IPS-NIHi7 (cell line): ENCODE measurements at regions not wholly inside any gene's neighbourhood (a gene's known extent, or its start where the extent isn't known, plus 50 kb on each side); places are given as distances from the start of the nearest gene placed in this dataset.

Experiments
- DNase-seq: peaks from one replicate; pipeline ENCODE4 v3.0.0; 2012; ENCODE audit warnings: mixed read lengths; ENCODE audit errors: extremely low spot score

- DNase-seq, result no peak
These were observed 52.9 kb upstream of the RNU6-1 start for GRCh38 chr15:67892559-67893377.

- no peak for DNase-seq
These were observed 55.4 kb upstream of the RNU6-1 start for GRCh38 chr15:67895237-67895636.

- no peak for DNase-seq
These were observed 57.9 kb upstream of the RNU6-1 start for GRCh38 chr15:67897646-67898339.

- no peak for DNase-seq
These were observed 59.9 kb upstream of the RNU6-1 start for GRCh38 chr15:67899596-67900283.

GRCh38 chr15:67900621-67901147 is 60.8 kb upstream of the RNU6-1 start:
- no peak for DNase-seq

- no peak for DNase-seq
These were observed 62.1 kb upstream of the RNU6-1 start for GRCh38 chr15:67901922-67902321.

- DNase-seq, result no peak
These were observed 62.7 kb upstream of the RNU6-1 start for GRCh38 chr15:67902579-67903009.

GRCh38 chr15:67903708-67904107 is 63.9 kb upstream of the RNU6-1 start:
- DNase-seq, result no peak

- no peak for DNase-seq
These were observed 65.8 kb upstream of the RNU6-1 start for GRCh38 chr15:67905628-67906027.

GRCh38 chr15:67906382-67906781 is 66.5 kb upstream of the RNU6-1 start:
- no peak for DNase-seq

GRCh38 chr15:67907184-67907723 is 67.4 kb upstream of the RNU6-1 start:
- DNase-seq, result no peak

GRCh38 chr15:67908756-67909155 is 68.9 kb upstream of the RNU6-1 start:
- no peak for DNase-seq

- no peak for DNase-seq
These were observed 71.9 kb upstream of the RNU6-1 start for GRCh38 chr15:67911727-67912126.

- DNase-seq, result no peak
These were observed 74.2 kb upstream of the RNU6-1 start for GRCh38 chr15:67914028-67914427.

GRCh38 chr15:67914537-67915460 is 75.0 kb upstream of the RNU6-1 start:
- peak; percentile 64 for DNase-seq

GRCh38 chr15:67915461-67916374 is 75.9 kb upstream of the RNU6-1 start:
- no peak for DNase-seq

- DNase-seq, result no peak
These were observed 76.7 kb upstream of the RNU6-1 start for GRCh38 chr15:67916565-67916964.

GRCh38 chr15:67917037-67917436 is 77.2 kb upstream of the RNU6-1 start:
- DNase-seq, result no peak

GRCh38 chr15:67917636-67918035 is 77.8 kb upstream of the RNU6-1 start:
- no peak for DNase-seq
